Activated CD8-positive, alpha-beta memory T cell treated with anti-CD3 and anti-CD28 coated beads, Interleukin-2, amount 50 U/mL, for 4 hours (primary cell): ENCODE measurements at regions not wholly inside any gene's neighbourhood (a gene's known extent, or its start where the extent isn't known, plus 50 kb on each side); places are given as distances from the start of the nearest gene placed in this dataset.
"Not testable (repeated sequence)": the region's sequence is repeated elsewhere in the genome, so short reads cannot be mapped to it uniquely, and the experiment has no call there.

Experiments used
- DNase-seq: peaks from one replicate; pipeline ENCODE4 v3.0.0-alpha.2; 2020

DNA sequence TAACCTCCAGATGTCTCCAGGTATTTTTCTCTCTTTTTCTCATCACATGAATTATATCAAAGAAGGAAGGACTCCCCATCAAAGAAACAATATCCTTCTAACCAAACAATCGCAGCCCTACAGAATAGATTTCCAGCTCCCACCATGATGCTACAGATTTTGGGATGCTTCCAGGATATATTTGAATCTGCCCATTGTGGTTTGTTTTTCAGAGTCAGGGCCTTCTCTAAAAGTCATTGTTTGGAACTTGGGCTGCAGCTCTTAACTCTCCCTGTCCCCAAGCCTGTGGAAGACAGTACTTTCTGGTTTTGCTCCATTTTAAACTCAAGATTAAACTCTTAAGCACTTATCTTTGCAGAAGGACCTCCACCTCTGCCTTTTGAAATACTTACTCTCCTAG is 223.2 kb downstream of the PMAIP1 start:
- DNase-seq, result no peak

DNA sequence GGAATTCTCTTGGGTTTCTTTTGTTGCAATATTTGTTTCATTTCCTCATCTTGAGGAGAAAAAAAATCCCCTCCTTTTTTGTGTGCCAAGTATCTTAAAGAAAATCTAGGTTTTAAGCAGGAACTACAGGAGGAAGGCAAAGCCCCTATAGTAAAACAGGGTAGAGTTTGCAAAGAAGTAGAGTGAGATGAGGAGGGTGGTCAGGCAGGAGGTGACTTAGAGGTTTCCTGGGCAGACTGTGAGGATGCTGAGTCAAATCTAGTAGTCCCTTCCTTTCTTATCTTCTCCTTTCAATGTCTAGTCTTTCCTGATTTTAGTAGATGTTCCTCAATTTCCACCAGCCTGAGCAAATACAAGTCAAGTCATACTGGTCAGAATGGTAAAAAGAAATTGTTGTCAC is 222.5 kb downstream of the PMAIP1 start:
- DNase-seq, result no peak

DNA sequence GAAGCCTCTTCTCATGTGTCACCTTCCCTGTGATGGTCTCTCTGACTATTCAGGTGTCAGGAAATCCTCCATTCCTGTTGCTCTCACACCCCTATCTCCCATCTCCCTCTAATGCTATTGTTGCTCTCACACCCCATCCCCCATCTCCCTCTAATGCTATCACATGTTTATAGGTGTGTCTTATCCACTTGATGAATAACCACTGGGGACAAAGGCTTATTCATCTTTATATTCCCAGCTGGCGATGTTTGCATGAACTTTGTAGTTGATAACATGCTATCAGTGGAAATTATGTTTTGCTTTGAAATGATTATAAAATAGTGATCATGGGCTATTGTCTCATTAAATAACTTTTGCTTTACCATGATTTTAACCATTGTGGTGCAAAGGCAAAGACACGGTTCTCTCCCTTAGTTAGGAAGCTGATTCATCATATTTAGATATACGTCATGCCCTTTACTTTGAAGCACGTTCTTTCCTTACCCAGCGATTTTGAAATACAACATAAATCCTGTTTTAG is 220.5 kb downstream of the PMAIP1 start:
- no peak for DNase-seq

DNA sequence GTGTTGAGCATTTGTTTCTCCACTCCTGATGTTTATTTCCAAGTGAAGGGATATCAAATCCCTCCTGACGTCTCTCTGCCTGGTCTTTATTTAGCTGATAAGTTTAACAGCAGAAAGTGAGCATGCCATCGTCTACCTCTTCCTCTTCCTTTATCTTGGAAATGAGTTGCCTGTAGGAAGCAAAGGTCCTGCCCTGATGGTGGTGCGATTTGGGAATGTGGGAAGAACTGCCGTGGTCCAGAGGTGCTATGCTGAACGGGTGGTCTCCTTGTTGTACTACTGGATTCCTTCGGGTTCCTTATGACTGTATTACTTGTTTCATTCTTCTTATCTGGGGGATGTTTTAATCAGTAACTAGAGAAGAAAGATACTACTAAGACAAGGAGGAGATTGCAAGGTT is 217.5 kb downstream of the PMAIP1 start:
- DNase-seq, result no peak

DNA sequence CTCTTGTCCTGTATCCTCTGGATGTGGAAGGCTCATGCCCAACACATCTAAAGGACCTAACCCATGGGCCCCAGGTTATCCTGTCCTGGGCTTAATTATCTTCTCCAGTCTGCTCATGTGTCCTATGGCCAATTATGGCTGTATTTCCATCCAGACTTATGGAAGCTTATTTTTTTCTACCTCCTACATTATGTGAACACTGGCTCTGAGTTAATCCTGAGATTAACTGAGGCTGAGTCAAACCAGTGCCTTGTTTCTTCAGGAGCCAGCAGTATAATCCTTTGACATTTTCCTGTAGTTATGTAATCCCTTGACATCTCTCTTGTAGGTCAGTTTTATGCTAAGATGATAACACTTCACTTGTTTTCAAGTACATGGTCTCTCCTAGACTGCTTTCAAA is 213.6 kb downstream of the PMAIP1 start:
- DNase-seq, result no peak

- DNase-seq, result no peak
Observed at GRCh38 chr18:60112369-60112768, 212.6 kb downstream of the PMAIP1 start.

GRCh38 chr18:60111525-60111924 is 211.7 kb downstream of the PMAIP1 start:
- DNase-seq, result no peak

DNA sequence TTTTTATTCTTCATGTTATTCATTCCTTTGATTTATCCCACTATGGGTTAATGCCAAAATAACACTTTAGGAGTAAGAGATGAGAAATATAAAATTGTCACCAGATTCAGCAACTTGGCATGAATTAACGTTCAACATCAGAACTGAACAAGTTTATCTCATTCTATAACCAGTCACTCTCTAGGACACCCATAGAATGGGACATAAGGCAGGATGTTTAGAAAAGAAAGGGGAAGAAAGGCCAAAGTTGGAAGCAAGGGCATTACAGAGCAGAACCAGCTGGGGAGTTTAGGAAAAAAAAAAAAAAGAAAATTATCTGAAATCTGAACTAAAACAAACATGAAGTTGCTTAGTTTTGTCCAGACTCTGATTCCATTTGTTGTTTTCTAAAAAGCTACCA is 211.0 kb downstream of the PMAIP1 start:
- DNase-seq, result no peak

GRCh38 chr18:60100778-60101177 is 201.0 kb downstream of the PMAIP1 start:
- DNase-seq, result no peak

GRCh38 chr18:60099709-60100108 is 199.9 kb downstream of the PMAIP1 start:
- no peak for DNase-seq

- DNase-seq, result no peak
Observed at GRCh38 chr18:60096428-60096827, 196.6 kb downstream of the PMAIP1 start.

GRCh38 chr18:60092073-60092472 is 192.3 kb downstream of the PMAIP1 start:
- no peak for DNase-seq

- DNase-seq, result no peak
Observed at GRCh38 chr18:60090170-60090569, 190.4 kb downstream of the PMAIP1 start.

GRCh38 chr18:60082790-60083189 is 183.0 kb downstream of the PMAIP1 start:
- DNase-seq, result no peak

- no peak for DNase-seq
Observed at GRCh38 chr18:60082282-60082681, 182.5 kb downstream of the PMAIP1 start.

DNA sequence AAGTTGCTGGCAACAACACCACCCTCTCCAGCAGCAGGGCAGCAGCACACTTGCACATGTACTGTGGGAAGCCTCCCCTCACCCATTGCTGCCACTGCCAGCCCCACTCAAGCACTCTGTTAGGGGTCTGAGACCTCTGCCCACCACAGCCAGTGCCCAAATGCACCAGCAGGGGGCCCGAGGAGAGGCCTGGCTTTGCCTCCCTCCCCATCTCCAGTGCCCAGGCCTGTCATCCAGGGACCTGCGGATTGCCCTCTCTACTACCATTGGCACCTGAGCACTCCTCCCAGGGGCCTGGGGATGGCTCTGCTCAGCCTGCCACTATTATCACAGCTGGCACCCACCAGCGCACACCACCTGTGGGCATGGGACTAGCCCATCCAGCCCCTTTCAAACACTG is 175.7 kb downstream of the PMAIP1 start:
- DNase-seq, result no peak

- DNase-seq, result no peak
Observed at GRCh38 chr18:60070631-60071030, 170.8 kb downstream of the PMAIP1 start.

DNA sequence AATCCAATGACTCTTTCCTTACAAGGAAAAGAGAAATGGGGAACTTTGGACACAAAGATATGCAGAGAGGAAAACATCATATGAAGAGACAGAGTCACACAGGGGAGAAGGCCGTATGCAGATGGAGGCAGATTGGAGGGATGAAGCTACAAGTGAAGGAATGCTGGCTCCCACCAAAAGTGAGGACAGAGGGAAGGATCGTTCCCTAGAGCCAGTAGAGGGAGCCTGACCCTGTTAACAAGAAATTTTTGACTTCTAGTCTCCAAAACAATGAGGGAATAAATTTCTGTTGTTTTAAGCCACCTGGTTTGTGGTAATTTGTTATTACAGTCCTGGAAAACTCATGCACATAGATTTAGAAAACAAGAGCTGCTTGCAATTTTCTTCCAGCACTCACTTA is 169.3 kb downstream of the PMAIP1 start:
- DNase-seq, result no peak

DNA sequence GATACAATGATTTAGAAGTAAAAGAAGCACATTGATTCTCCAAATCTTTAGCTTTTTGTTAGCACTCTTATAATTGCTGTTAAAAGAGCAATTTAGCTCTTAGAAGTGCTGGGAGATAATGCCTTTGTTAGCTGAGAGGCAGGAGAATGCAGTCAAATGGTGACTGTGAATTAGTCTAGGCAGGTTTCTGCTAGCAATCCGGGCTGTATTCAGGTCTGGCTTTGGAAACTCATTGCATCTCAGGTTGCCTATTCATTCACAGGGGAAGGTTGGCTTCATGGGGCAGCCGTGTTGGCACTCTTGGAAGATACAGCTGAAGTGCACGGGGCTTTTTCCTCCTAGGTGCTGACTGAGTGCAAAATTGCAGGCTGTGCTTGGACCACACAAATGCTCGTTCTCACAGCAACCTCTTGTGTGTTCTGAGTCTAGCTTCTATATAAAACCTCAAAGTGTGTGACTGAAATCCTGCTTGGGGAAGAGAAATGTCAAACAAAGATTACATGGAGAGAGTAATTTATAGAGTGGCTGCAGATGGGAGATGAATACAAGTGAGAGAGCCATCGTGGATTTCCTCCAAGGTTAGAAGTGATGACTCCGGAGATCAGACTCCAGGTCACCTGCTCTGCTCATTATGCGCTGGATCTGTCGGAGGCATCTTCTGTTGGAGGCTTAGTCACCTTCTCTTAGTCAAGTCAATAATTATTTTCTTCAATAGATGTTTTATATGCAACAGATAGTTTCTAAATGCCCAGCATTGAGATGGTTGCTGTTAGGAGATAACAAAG is 167.8 kb downstream of the PMAIP1 start:
- DNase-seq, result no peak

DNA sequence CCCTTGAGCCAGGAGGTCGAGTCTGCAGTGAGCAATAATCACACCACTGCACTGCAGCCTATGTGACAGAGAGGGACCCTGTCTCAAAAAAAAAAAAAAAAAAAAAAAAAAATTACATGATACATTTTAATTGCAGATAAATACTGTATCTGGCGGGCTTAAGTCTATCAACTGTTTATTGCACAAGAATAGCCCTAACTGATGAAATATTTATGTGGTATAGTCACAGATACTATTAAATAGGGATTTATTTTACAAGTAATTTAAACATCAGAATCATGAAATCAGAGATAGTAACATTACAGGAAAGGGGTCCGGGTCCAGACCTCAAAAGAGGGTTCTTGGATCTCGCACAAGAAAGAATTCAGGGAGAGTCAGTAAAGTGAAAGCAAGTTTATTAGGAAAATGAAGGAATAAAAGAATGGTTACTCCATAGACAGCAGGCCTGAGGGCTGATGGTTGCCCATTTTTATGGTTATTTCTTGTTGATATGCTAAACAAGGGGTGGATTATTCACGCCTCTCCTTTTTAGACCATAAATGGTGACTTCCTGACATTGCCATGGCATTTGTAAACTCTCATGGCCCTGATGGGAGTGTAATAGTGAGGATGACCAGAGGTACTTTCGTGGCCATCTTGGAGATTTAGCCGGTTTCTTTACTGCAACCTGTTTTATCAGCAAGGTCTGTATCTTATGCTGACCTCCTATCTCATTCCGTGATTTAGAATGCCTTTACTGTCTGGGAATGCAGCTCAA is 166.6 kb downstream of the PMAIP1 start:
- DNase-seq, result no peak

- no peak for DNase-seq
Observed at GRCh38 chr18:60064271-60064670, 164.5 kb downstream of the PMAIP1 start.

DNA sequence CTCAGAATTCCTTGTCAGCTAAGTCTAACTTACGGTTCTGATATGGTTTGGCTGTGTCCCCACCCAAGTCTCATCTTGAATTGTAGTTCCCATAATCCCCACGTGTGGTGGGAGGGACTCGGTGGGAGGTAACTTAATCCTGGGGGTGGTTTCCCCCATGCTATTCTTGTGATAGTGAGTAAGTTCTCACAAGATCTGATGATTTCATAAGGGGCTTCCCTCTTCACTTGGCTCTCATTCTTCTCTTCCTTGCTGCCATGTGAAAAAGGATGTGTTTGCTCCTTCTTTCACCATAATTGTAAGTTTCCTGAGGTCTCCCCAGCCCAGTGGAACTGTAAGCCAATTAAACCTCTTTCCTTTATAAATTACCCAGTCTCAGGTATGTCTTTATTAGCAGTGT is 163.0 kb downstream of the PMAIP1 start:
- not testable (repeated sequence) for DNase-seq

- DNase-seq, result no peak
Observed at GRCh38 chr18:60062396-60062795, 162.6 kb downstream of the PMAIP1 start.

DNA sequence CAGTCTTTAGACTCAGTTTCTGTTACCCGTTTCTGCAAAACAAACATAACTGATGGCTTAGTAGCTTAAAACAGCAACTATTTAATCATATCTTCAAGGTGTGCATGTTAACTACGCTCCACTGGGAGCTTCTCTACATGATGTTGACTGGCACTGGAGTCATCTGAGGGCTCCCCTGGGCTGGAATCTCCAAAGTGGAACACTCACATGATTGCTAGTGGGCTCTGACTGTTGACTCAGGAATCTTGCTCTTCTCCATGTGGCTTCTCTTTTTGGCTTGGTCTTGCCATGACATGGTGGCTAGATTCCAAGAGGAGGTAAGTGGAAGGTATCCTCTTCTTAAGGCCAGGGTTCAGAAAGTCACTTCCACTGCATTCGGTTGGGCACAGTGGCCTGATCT is 160.8 kb downstream of the PMAIP1 start:
- DNase-seq, result no peak
